ENCODE measurements at regions not wholly inside any gene's neighbourhood (a gene's known extent, or its start where the extent isn't known, plus 50 kb on each side); places are given as distances from the start of the nearest gene placed in this dataset.
"Not testable (repeated sequence)": the region's sequence is repeated elsewhere in the genome, so short reads cannot be mapped to it uniquely, and the experiment has no call there.

DNA sequence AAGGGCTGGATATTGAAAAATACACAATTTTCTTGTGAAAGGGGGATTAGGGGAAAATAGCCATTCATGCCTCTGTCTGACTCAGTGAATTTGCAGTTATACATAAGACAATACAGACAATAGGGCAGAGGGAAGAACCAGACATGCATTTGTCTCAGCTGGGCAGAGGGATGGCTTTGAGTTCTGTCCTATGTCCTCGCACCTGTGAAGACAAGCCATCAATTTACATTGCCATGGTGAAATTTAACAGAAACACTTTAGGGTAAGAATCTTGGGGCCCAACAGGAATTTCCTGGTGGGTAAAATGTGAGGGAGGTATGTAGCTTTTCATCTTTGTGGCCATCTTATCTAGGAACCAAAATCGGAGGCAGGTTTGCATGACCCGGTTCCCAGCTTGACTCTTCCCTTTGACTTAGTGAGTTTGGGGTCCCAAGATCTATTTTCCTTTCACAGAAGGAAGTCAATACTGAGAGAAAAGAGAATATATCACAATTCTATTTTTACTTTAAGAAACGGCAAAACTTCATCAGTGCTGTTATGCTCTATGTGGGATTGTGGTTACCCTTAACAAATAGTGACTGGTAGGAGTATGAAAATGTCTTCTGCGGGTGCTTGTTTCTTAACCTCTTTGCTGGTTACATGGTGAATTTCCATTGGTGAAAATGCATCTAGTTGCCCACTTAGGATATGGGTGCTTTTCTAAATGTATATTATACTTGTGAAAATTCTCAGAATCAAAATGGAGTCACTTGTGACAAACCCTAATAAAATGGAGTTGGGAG lies 221.8 kb downstream of the SPP2 start:
- no peak for DNase-seq

GRCh38 chr2:234271338-234271737 lies 220.8 kb downstream of the SPP2 start:
- no peak for DNase-seq

GRCh38 chr2:234269769-234270204 lies 219.3 kb downstream of the SPP2 start:
- no peak for DNase-seq

DNA sequence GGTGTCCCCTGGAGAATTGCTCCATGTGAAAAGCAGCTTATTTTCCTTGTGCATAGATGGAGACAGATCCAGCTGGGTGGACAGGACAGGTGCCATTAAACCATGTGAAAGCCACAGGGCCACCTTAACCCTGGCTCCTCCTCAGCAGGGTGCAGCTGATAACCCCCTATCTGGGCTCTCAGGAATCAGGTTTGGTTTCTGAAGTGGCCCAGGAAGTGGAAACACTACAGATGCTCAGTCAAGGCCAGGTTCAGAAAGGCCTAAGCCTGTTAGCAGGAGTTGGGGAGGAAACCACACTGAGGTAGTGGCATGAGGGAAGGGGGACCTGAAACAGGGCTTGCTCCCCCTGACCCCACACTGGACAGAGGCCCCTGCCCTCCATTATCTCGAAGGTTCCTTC lies 217.0 kb downstream of the SPP2 start:
- no peak for DNase-seq

- DNase-seq = no peak
Observed at GRCh38 chr2:234266952-234267351, 216.4 kb downstream of the SPP2 start.

DNA sequence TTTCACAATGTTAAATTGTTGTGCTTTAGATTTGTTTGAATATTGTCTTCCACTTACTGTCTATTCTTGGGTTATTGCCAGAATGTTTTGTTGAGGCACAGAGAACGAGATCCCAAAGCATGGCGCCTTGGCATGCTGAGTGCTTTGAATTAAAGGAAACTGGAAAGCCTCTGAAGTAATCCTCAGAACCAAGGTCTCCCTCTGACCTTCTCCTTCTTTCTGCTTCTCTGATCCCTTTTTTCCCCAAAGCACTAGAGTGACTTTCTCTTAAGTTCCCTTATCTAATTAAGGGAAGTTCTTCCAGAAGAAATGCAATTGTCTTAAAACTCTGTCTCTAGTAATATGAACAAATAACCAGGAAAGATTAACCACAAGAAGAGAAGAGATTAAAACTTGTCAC lies 214.7 kb downstream of the SPP2 start:
- DNase-seq = no peak

- no peak for DNase-seq
Observed at GRCh38 chr2:234261736-234262135, 211.2 kb downstream of the SPP2 start.

DNA sequence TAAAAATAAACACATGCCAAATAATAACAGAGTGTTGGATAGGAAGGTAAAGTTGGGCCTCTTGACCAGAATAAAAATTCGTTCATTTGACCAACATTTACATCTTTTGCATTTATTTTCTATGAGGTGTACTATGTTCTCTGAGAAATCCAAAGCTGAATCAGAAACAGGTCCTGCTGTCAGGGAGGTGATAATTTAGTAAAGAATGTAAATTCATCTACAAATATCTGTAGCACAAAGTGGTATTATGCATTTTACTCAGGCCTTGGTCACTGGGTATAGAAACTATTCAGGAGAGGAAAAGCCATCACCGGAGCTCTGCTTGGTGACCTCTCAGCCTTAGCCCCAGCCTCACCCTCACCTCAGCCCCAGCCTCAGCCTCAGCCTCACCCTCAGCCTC lies 208.9 kb downstream of the SPP2 start:
- DNase-seq = no peak

GRCh38 chr2:234258562-234259141 lies 208.2 kb downstream of the SPP2 start:
- no peak for DNase-seq

DNA sequence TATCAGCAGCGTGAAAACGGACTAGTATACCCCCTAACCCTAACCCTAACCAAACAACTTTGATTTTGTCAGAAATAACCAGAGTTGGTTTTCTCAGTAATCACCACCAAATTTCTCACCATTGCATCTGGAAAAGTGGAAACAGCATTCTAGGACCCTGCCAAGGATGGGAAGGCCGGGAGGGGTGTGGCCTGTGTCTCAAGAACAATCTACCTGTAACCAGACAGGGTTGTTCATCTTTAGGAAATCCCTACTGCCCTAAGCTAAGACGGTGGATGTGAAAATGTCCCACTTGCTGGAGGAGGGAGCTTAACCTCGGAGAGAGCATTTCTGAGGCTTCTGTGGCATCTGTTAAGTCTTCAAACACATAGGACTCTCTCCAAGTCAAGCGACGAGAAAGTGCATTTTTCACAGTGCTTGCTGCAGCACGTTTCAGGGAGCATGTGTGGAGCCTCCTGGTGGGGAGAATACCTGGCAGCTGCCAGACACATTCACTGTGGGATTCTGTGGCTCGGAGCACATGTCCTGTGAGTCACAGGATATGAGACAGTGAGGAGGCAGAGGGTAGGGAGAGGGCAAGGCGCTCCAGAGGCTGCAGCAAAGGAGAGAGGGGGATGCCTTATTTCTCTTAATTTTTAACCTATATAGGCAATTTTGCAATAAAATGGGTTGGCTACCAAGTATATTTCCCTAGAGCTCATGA lies 207.5 kb downstream of the SPP2 start:
- DNase-seq = no peak

DNA sequence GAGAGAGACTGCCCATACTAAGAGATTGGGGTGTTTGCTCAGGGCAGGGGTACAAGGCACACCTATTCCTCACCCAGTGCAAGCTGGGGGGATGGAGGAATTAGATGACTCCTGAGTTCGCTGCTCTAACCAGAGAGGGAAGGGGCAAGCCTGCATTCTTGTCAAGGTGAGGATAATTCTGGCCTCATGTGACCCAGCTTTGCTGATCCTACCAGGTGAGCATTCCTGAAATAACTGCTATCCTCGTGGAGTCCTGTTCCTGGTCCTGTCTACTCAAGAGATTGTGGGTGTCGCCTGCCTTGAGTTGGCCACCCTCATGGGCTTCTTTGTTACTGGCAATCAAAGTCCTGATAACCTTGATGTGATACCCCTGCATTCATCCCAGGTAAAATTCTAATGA lies 206.0 kb downstream of the SPP2 start:
- no peak for DNase-seq

- no peak for DNase-seq
Observed at GRCh38 chr2:234254783-234255521, 204.4 kb downstream of the SPP2 start.

DNA sequence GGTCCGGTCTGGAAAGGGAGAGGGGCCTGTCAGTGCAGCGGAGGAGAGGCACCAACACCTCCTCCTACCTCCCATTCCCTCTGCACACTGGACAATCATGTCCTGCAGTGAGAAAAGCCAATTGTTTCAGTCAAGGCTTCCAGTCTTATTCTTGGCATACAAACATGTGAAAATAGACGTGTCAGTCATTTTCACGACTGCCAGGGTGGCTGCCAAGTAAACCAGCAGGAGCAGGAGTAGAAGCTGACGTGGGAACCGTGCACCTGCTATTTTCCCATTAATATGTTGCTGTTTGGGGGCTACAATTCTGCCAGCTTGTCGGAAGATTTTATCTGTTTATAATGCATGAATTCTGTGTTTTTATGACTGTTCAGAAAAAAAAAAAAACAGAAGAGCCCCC lies 202.3 kb downstream of the SPP2 start:
- no peak for DNase-seq

DNA sequence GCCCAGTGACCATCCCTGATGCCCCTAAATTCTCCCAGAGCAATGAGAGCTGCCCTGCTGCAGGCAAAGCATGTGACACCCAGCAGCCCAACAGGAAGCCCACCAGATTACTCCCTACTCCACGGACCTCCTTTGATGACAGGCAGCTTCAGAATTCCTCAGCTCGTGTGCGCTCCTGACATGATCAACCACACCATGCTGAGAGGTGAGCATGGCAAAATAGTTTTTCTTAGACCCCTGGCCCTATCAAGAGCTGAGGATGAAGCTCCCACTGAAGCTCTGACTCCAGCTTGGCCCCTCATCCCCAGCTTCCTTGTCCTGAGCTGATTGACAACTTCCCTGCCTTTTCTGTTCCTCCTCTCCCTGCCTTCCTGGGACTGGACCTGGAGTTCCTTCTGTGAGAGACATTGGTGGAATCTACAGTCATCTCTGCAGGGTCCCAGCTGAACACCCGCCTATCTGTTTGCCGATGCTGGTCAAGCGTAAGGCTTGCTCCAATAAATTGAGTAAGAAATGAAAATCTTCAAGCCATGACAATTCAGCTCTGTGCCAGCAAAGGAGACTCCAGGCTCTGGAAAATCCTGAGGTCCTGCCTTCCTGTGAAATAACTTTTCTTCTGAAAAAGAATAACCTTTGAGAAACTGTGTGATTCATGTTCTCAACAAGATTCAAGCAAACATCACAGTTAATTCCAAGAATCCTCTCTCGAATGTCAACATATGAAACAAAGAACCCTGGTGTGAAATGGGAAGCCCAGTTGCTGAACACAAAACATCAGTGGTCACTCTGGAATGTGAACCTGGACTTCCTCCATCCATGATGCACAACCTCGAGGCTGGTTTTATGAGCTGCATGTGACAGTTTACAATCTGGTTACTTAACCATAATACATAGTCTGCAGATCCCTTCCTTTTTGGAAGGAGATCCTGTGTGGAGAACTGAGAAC lies 201.1 kb downstream of the SPP2 start:
- no peak for DNase-seq

DNA sequence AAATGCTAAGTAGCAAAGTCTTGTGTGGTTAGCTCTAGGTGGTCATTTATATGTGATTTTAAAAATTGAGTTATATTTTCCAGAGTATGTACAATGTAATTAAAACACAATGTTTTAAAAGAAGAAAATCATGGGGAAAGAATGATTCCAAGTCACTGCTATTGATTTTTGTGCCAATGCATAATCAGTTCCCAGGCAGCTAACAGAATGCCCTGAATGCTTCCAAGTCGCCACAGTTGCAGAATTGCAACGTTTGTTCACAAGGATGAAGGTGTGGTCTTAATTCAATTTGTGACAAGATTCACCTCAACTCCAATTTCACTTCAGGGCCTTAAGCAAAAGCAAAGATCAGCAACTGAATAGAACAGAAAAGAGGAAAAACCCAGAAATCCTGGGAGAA lies 200.4 kb downstream of the SPP2 start:
- DNase-seq = no peak

DNA sequence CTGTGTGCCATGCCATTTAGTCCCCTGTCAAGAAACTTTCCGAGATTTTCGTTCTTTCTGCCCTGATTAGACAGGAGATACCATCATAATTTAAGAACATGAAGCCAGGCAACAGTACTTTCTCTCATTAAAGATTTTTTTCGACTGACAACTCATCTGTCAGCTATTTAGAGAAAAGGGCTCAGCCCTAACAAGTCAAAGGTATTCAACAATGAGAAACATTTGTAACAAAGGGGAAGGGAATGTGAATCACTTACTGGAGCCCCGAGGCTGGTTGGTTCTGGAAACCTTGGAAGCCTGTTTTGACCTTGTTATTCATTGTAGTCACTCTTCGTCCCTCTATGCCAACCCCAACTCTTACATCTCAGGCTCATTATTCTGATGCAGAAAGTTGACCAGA lies 199.4 kb downstream of the SPP2 start:
- no peak for DNase-seq

DNA sequence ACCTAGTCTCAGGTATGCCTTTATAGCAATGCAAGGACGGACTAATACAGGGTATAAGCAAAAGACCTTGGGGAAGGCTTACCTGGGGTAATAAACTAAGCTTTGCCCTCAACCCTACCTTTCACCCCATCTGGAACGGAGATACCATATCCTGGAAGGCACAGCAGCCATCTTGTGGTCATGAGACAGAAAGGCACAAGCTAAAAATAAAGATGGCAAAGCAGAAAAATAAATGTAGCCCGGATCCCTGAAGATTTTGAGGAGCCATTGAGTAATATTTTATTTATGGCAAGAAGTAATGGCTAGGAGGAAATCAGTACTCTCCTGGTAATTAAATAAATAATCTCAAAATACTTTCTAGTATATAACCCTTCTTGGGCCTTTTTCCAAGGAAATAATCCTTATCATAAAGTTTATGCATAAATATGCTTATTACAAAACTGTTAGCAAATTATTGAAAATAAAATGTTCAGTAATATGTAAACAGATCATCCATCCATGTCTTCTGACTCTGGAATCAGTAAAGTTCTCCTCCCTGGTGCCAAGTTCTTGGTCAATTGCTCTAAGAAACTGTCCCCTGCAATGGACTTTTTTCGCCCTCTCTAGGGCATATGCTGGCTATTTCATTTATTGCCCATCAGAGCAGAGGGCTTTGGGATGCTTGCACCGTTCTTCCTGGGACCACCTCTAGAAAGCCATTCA lies 198.7 kb downstream of the SPP2 start:
- no peak for DNase-seq

DNA sequence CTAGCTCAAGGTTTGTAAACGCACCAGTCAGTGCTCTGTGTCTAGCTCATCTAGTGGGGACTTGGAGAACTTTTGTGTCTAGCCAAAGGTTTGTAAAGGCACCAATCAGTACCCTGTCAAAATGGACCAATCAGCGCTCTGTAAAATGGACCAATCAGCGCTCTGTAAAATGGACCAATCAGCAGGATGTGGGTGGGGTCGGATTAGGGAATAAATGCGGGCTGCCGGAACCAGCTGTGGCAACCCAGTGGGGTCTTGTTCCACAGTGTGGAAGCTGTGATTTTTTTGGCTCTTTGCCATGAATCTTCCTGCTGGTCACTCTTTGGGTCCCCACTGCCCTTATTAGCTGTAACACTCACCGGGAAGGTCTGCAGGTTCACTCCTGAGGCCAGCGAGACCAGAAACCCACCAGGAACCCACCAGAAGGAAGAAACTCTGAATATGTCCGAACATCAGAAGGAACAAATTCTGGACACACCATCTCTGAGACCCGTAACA lies 197.8 kb downstream of the SPP2 start:
- DNase-seq = not testable (repeated sequence)

DNA sequence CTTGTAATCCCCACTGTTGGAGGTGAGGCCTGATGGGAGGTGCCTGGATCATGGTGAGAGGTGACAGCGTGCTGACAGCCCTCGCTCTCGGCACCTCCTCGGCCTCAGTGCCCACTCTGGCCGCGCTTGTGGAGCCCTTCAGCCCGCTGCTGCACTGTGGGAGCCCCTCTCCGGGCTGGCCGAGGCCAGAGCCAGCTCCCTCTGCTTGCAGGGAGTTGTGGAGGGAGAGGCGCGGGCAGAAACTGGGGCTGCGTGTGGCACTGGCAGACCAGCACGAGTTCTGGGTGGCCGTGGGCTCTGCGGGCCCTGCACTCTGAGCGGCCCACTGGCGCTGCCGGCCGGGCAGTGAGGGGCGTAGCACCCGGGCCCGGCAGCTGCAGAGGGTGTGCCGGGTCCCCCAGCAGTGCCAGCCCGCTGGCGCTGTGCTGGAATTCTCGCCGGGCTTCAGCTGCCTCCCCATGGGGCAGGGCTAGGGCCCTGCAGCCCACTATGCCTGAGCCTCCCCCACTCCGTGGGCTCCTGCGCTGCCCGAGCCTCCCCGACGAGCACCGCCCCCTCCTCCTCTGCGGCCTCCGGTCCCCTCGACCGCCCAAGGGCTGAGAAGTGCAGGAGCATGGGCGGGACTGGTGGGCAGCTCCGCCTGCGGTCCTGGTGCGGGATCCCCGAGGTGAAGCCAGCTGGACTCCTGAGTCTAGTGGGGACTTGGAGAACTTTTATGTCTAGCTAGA lies 197.1 kb downstream of the SPP2 start:
- DNase-seq = no peak

DNA sequence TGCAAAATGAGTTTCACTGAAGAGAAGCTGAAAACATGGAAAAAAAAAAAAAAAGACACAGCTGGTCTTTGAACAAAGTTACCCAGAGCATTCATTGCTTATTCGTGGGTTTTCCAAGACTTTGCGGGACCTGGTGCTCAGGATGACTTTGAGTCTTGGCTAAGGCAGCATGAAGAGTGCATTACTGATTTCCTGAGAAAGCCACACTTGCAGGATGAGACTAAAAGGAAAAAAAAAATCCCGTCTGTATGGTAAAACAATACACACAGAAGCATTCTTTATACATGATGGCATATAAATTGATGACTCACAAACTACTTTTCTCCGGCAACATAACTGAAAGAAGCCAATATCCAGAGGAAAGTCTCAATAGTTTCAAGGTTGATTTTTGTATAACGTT lies 195.4 kb downstream of the SPP2 start:
- DNase-seq = no peak

All from DMS79 (cell line).